Neural crest cell (in vitro differentiated cells): ENCODE measurements at regions not wholly inside any gene's neighbourhood (a gene's known extent, or its start where the extent isn't known, plus 50 kb on each side); places are given as distances from the start of the nearest gene placed in this dataset.
"Not testable (repeated sequence)": the region's sequence is repeated elsewhere in the genome, so short reads cannot be mapped to it uniquely, and the experiment has no call there.

Experiments used
- DNase-seq: peaks from one replicate; pipeline ENCODE4 v3.0.0; 2021; ENCODE audit warnings: low read depth, mixed read lengths, low spot score
- H3K27ac Mint-ChIP-seq: one replicate; pipeline ENCODE4 v1.8.0; 2021; ENCODE audit warnings: mild to moderate bottlenecking, mixed read lengths; ENCODE audit not compliant: unreplicated experiment
- H3K27me3 Mint-ChIP-seq: 2 replicates; pipeline ENCODE4 v1.8.0; 2021; ENCODE audit warnings: low read depth, mild to moderate bottlenecking, mixed read lengths
- H3K36me3 Mint-ChIP-seq: 2 replicates; pipeline ENCODE4 v1.8.0; 2021; ENCODE audit warnings: low read depth, mild to moderate bottlenecking, mixed read lengths
- H3K4me1 Mint-ChIP-seq: 2 replicates; pipeline ENCODE4 v1.8.0; 2021; ENCODE audit warnings: mixed read lengths
- H3K4me3 Mint-ChIP-seq: one replicate; pipeline ENCODE4 v1.8.0; 2021; ENCODE audit warnings: mild to moderate bottlenecking, mixed read lengths
- H3K9me3 Mint-ChIP-seq: 2 replicates; pipeline ENCODE4 v1.8.0; 2021; ENCODE audit warnings: mixed read lengths
- TF ChIP-seq, protein P1 (sequence below): fragments of 200-600 bp; sonication (generic); conservative IDR thresholded peaks from 2 replicates; pipeline ENCODE4 v1.5.0; 2021; ENCODE audit warnings: antibody characterized with exemption, mild to moderate bottlenecking

DNA sequence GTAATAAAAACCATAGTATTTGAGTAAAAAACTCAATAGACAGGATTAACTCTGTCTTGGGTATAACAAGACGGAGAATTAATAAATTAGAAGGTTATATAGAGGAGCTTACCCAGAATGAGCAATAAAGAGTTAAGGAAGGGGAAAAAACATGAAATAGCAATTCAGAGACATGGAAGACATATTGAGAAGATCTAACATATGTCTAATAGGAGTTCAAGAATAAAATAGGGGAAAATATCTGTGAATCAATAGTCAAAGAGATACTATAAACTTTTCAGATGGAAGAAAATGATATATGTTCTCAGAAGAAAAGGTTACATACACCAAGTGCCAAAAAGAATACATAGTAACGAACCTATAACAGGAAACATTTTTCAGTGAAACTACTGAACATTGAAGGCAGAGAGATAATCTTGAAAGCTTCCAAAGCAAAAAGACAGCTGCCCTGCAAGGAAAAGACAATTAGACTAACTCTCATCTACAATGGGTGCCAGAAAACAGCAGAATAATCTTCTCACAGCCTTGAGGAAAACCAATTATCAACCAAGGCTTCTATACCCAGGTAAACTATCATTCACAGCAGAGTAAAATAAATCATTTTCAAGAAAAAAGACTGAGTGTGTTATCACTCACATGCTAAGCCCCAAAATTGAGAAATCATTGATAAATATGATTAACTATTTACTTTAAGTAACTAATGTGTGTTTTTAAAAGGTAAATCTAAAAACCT lies 106.0 kb downstream of the ENC1 start:
- no peak for DNase-seq
- TF ChIP-seq, protein P1, sequence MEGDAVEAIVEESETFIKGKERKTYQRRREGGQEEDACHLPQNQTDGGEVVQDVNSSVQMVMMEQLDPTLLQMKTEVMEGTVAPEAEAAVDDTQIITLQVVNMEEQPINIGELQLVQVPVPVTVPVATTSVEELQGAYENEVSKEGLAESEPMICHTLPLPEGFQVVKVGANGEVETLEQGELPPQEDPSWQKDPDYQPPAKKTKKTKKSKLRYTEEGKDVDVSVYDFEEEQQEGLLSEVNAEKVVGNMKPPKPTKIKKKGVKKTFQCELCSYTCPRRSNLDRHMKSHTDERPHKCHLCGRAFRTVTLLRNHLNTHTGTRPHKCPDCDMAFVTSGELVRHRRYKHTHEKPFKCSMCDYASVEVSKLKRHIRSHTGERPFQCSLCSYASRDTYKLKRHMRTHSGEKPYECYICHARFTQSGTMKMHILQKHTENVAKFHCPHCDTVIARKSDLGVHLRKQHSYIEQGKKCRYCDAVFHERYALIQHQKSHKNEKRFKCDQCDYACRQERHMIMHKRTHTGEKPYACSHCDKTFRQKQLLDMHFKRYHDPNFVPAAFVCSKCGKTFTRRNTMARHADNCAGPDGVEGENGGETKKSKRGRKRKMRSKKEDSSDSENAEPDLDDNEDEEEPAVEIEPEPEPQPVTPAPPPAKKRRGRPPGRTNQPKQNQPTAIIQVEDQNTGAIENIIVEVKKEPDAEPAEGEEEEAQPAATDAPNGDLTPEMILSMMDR: no peak
- H3K4me1 Mint-ChIP-seq: peaks cover 21% of the 10 kb centered on the region
- H3K27me3 Mint-ChIP-seq: no peaks in the 10 kb centered on the region
- H3K27ac Mint-ChIP-seq: no peak overlapping the region
- H3K4me3 Mint-ChIP-seq: no peak overlapping the region
- peaks cover 22% of the 10 kb centered on the region for H3K36me3 Mint-ChIP-seq
- peaks cover 18% of the 10 kb centered on the region for H3K9me3 Mint-ChIP-seq

DNA sequence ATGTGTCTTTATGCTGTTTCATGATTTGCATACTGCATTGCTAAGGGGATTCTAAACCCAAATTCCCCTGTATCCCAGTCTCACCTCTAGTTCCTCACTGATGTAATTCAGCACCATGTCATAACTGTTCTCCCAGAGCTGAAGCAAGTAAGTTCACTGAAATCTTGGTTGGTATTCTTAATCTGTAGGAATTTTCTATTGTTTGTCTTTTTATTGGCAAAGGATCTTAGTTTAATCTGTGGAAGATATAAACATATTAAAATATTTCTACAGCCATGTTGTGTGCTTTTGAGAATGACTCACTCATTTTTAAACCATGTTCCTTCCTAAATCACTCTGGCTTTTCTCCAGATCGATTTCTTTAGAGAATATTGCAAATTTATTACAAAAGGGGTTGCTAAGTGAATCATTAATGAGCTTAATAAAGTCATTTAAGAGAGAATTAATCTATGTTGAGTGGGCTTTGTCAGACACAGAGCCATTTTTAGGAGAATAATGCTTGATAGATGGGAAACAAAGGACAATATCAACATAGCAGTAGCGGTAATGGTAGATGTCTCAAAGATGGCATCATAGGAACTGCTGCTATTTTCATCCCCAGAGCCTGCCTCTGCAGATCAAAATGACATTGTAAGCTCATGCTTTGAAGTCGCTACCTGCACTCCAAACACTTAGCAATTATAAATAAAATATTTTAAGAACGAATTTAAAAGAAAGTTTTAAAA lies 110.0 kb downstream of the ENC1 start:
- DNase-seq: no peak

DNA sequence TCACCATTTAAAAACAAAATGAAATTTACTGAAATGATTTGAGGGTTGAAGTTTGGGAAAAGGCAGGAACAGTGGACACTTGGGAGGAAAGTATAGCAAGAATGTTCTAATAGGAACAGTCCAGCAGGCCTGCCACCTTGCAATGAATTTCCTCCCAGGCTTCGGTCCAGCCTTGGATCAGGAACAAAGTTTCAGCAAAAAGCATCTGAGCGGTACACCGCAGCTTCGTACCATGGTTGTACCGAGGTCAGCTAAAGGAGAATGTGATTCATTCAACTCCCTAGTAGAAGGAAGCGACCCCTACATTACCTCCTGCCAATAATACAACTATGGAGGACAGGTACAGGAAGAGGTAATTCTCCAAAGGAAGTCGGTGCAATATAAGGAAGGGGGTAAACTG lies 111.4 kb downstream of the ENC1 start:
- no peaks in the 10 kb centered on the region for H3K27me3 Mint-ChIP-seq
- H3K27ac Mint-ChIP-seq: no peak overlapping the region
- peaks cover 25% of the 10 kb centered on the region for H3K36me3 Mint-ChIP-seq
- TF ChIP-seq, protein P1: no peak
- peaks cover 15% of the 10 kb centered on the region for H3K4me1 Mint-ChIP-seq
- DNase-seq: no peak
- peaks cover 27% of the 10 kb centered on the region for H3K9me3 Mint-ChIP-seq
- H3K4me3 Mint-ChIP-seq: no peak overlapping the region

More for the DNA sequence above, 110.0 kb downstream of the ENC1 start:
- Mint-ChIP-seq H3K4me1 (peaks cover 15% of the 10 kb centered on the region), H3K27ac (no peak overlapping the region), H3K4me3 (no peak overlapping the region), H3K36me3 (peaks cover 22% of the 10 kb centered on the region), H3K27me3 (no peaks in the 10 kb centered on the region), H3K9me3 (peaks cover 28% of the 10 kb centered on the region)
- TF ChIP-seq, protein P1: no peak

DNA sequence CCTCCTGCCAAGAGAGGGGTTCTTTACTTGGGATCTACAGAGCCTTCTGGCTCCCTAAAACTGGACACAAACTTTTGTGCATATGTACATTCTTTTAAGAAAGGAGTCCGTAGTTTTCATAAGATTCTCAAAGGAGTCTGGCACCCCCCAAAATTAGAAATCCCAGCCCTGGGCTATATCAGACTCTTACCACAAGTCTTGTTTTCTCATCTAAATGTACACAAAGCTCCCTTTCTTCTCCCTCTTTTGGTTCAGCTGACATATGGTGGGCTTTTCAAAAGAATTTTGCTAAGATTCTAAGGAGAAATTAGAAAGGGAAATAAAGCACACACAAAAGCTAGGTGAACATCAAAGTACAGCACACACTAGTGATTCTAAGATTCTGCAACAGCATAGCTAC lies 114.4 kb downstream of the ENC1 start:
- H3K9me3 Mint-ChIP-seq: peaks cover 26% of the 10 kb centered on the region
- H3K27ac Mint-ChIP-seq: no peak overlapping the region
- peaks cover 27% of the 10 kb centered on the region for H3K4me1 Mint-ChIP-seq
- no peak for DNase-seq
- TF ChIP-seq, protein P1: no peak
- no peaks in the 10 kb centered on the region for H3K27me3 Mint-ChIP-seq
- no peak overlapping the region for H3K4me3 Mint-ChIP-seq
- H3K36me3 Mint-ChIP-seq: peaks cover 31% of the 10 kb centered on the region

DNA sequence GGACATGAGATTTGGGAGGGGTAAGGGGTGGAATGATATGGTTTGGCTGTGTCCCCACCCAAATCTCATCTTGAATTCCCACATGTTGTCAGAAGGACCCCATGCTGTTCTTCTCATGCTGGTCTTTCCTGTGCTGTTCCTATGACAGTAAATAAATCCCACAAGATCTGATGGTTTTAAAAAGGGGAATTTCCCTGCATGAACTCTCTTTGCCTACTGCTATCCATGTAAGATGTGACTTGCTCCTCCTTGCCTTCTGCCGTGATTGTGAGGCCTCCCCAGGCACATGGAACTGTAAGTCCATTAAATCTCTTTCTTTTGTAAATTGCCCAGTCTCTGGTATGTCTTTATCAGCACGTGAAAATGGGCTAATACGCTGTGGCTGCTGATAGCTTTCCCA lies 115.8 kb downstream of the ENC1 start:
- not testable (repeated sequence) for H3K27me3 Mint-ChIP-seq, H3K4me3 Mint-ChIP-seq, DNase-seq, H3K27ac Mint-ChIP-seq
- Mint-ChIP-seq H3K4me1 (peaks cover 35% of the 10 kb centered on the region), H3K9me3 (peaks cover 26% of the 10 kb centered on the region), H3K36me3 (peaks cover 31% of the 10 kb centered on the region)

DNA sequence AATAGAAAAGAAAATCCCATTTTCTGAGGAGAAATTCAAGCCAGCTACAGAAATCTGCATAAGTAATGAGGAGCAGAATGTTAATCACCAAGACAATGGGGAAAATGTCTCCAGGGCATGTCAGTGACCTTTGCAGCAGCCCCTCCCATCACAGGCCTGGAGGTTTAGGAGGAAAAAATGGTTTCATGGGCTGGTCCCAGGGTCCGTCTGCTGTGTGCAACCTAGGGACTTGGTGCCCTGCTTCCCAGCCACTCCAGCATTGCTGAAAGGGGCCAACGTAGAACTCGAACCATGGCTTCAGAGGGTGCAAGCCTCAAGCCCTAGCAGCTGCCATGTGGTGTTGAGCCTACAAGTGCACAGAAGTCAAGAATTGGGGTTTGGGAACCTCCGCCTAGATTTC lies 116.8 kb downstream of the ENC1 start:
- not testable (repeated sequence) for H3K4me3 Mint-ChIP-seq, H3K27ac Mint-ChIP-seq, DNase-seq, H3K27me3 Mint-ChIP-seq
- peaks cover 26% of the 10 kb centered on the region for H3K9me3 Mint-ChIP-seq
- peaks cover 44% of the 10 kb centered on the region for H3K4me1 Mint-ChIP-seq
- H3K36me3 Mint-ChIP-seq: peaks cover 31% of the 10 kb centered on the region

DNA sequence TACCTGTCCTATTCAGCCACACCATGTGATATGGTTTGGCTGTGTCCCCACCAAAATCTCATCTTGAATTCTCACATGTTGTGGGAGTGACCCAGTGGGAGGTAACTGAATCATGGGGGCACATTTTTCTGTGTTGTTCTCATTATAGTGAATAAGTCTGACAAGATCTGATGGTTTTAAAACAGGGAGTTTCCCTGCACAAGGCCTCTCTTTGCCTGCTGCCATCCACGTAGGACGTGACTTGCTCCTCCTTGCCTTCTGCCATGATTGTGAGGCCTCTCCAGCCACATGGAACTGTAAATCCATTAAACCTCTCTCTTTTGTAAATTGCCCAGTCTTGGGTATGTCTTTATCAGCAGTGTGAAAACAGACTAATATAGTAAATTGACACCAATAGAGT lies 117.7 kb downstream of the ENC1 start:
- not testable (repeated sequence) for H3K27me3 Mint-ChIP-seq, DNase-seq, H3K4me3 Mint-ChIP-seq, H3K27ac Mint-ChIP-seq
- peaks cover 41% of the 10 kb centered on the region for H3K4me1 Mint-ChIP-seq
- peaks cover 23% of the 10 kb centered on the region for H3K9me3 Mint-ChIP-seq
- peaks cover 31% of the 10 kb centered on the region for H3K36me3 Mint-ChIP-seq
